ENCODE measurements at regions not wholly inside any gene's neighbourhood (a gene's known extent, or its start where the extent isn't known, plus 50 kb on each side); places are given as distances from the start of the nearest gene placed in this dataset.
"Not testable (repeated sequence)": the region's sequence is repeated elsewhere in the genome, so short reads cannot be mapped to it uniquely, and the experiment has no call there.

DNA sequence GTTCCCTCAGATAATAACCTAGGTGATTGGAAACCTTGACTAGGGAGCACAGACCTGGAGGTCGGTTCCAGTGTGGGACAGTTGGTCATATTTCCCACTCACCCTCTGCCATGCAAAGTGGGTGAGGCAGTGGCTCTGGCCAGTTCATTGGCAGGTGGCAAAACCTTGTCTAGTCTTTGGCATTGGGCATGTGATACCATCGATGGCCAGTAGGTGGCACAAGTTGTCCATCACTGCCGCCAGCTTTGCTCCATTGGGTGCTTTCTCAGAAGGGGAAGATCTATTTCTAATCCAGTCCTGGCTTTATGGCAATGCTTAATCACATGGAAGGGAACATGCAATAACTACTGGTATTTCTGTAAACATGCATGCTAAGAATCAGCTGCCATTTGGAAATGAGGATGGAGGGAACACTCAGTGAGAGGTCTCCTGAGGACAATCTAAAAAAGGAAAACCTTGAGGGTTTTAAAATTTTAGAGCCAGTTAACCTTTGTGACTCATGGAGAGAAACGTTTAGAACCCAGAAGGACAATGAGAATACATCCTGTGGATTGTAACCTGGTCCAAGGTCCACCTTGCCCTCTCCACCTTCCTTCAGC is 207.5 kb upstream of the PLGLB1 start:
- TF ChIP-seq POLR2AphosphoS5 (IDR thresholded peaks at IDR 0.05; ENCODE audit: low read depth, low read length); EZH2 (IDR thresholded peaks at IDR 0.05); ZNF274 (IDR thresholded peaks at IDR 0.05; ENCODE audit: low read depth, low read length); POLR2A (IDR thresholded peaks at IDR 0.05; ENCODE audit: borderline replicate concordance, extremely low read depth, insufficient read depth, insufficient read length); SIN3A (IDR thresholded peaks at IDR 0.05; ENCODE audit: low read depth); TCF7L2 (IDR thresholded peaks at IDR 0.05; ENCODE audit: borderline replicate concordance, extremely low read depth, insufficient read depth, insufficient read length): not testable (repeated sequence)
- TF ChIP-seq, protein P1, sequence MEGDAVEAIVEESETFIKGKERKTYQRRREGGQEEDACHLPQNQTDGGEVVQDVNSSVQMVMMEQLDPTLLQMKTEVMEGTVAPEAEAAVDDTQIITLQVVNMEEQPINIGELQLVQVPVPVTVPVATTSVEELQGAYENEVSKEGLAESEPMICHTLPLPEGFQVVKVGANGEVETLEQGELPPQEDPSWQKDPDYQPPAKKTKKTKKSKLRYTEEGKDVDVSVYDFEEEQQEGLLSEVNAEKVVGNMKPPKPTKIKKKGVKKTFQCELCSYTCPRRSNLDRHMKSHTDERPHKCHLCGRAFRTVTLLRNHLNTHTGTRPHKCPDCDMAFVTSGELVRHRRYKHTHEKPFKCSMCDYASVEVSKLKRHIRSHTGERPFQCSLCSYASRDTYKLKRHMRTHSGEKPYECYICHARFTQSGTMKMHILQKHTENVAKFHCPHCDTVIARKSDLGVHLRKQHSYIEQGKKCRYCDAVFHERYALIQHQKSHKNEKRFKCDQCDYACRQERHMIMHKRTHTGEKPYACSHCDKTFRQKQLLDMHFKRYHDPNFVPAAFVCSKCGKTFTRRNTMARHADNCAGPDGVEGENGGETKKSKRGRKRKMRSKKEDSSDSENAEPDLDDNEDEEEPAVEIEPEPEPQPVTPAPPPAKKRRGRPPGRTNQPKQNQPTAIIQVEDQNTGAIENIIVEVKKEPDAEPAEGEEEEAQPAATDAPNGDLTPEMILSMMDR (IDR thresholded peaks at IDR 0.05 in 2 of 3, conservative IDR thresholded peaks at IDR 0.05 in 1 of 3; ENCODE audit: borderline replicate concordance in 1 of 3, insufficient read depth in 1 of 3, low read depth in 2 of 3, low read length in 2 of 3), result peak; percentile 26 to 50 (median 27); a peak in 4 of 6 replicates
- peak; percentile 50 for TF ChIP-seq RAD21 (IDR thresholded peaks at IDR 0.05; ENCODE audit: low read depth)
- TF ChIP-seq, protein P2, sequence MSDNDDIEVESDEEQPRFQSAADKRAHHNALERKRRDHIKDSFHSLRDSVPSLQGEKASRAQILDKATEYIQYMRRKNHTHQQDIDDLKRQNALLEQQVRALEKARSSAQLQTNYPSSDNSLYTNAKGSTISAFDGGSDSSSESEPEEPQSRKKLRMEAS (IDR thresholded peaks at IDR 0.05), result not testable (repeated sequence)
- TF ChIP-seq, protein P3, sequence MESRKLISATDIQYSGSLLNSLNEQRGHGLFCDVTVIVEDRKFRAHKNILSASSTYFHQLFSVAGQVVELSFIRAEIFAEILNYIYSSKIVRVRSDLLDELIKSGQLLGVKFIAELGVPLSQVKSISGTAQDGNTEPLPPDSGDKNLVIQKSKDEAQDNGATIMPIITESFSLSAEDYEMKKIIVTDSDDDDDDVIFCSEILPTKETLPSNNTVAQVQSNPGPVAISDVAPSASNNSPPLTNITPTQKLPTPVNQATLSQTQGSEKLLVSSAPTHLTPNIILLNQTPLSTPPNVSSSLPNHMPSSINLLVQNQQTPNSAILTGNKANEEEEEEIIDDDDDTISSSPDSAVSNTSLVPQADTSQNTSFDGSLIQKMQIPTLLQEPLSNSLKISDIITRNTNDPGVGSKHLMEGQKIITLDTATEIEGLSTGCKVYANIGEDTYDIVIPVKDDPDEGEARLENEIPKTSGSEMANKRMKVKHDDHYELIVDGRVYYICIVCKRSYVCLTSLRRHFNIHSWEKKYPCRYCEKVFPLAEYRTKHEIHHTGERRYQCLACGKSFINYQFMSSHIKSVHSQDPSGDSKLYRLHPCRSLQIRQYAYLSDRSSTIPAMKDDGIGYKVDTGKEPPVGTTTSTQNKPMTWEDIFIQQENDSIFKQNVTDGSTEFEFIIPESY (IDR thresholded peaks at IDR 0.05; ENCODE audit: extremely low read depth, insufficient replicate concordance, low read length), result not testable (repeated sequence)
